SH-SY5Y (cell line): ENCODE measurements at regions not wholly inside any gene's neighbourhood (a gene's known extent, or its start where the extent isn't known, plus 50 kb on each side); places are given as distances from the start of the nearest gene placed in this dataset.

Source experiments
- GATA2 ChIP-seq: IDR thresholded peaks from 2 replicates; pipeline ENCODE4 v1.6.1; 2011; ENCODE audit warnings: mild to moderate bottlenecking, low read depth, low read length
- GATA3 ChIP-seq: IDR thresholded peaks from 2 replicates; pipeline ENCODE4 v1.6.1; 2011; ENCODE audit warnings: low read depth, mild to moderate bottlenecking, low read length, moderate library complexity

GRCh38 chr16:6616746-6617145 lies 715.9 kb upstream of the RBFOX1 start:
- TF ChIP-seq GATA2: no peak
- TF ChIP-seq GATA3: no peak

DNA sequence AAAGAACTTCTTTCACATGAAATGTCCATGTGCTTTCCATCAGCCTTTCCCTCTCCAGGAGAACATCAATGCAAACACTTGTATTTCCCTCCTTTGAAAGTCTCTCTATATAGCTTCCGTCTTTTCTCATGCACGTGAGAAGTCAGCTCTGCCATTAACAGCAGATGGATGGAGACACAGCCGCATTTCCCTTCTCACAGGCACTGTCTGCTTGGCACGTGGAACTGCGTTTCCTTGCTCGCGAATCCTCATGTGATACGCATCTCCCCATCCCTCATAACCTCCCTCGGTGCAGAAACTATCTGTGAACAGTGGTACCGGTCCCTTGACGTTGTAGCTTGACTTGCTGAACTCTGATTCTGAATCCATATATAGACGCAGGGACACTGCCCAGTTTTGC lies 717.0 kb upstream of the RBFOX1 start:
- TF ChIP-seq GATA2 (no peak), GATA3 (no peak)

GRCh38 chr16:6611535-6611934 lies 721.1 kb upstream of the RBFOX1 start:
- TF ChIP-seq GATA3: no peak
- TF ChIP-seq GATA2: no peak

DNA sequence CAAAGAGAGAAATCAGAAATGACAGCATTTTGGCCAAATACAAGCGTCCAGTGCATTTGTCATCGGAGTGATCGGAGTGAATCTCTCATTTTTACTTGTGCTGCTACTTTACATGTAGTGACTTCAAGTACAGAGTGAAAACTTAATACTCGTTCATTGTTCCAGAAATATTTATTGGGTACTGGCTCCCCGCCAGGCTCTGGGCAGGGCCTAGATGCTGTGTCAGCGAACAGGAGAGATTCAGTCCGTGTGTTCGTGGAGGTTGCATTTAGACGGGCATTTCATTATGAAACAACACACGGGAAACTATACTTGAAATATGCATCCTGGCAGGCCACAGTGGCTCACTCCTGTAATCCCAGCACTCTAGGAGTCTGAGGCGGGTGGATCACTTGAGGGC lies 727.2 kb upstream of the RBFOX1 start:
- TF ChIP-seq GATA3: no peak
- TF ChIP-seq GATA2: no peak

DNA sequence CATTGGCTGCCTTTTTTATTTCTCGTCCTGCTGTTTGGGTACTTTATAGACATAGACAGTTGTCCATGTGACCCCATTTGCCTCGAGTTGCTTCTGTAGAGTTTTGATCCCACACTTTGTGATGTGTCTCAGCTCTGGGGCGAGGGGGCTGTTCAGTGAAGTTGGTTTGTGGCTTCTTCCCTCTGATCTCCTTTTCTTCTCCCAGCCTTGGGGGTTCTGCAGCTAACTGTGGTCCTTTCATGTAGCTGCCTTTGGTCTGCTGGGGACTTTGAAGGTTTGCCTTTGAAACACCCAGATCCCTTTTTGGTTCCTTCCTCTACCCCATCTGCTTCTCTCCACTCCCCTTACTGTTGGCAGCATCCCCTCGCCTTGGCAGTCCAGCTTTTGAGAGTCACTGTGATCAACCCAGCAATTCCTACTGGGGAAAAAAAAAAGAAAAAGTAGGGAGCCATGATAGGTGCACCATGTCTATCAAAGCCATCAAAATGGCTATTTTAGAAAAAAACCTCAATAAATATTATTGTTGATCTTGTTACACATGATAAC lies 728.8 kb upstream of the RBFOX1 start:
- TF ChIP-seq GATA3: no peak
- TF ChIP-seq GATA2: no peak

DNA sequence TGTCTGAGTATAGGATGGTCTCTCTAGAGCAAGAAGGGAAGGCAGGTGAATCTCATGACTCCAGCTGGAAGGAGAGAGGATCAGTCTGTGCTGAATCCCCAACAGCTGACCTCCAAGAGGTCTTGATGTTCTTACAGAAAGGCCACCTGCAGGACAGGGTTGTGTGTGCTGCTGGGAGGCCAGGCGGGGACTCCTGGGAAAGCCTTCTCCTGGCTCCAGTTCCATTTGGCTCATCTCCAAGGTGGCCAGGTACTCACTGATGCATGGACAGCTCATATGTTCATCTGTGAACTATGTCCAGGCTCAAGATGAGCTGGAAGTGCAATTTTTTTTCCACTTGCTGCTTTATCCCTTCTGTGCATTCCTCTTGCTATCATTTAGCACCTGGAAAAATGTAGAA lies 730.2 kb upstream of the RBFOX1 start:
- TF ChIP-seq GATA3: no peak
- TF ChIP-seq GATA2: no peak

DNA sequence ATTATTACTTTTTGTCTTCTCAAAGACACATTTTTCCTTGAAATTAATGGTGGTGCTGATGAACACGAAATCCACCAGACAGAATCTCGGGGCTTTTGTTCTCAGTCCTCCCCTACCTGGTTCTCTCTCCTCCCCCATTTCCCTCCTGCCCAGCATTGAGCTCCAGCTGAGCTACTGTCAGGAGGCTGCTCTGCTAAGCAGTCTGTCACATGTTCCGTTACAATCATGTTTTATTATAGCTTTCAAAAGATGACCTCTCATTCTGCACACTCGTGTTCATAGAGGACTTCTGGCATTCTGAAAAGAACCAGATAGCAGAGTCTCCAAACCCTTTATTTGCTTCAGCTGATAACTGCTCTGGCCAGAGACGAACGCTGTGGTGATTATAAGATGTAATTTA lies 732.5 kb upstream of the RBFOX1 start:
- TF ChIP-seq GATA3 (no peak), GATA2 (no peak)

GRCh38 chr16:6593799-6594198 lies 738.8 kb upstream of the RBFOX1 start:
- no peak for TF ChIP-seq GATA3
- TF ChIP-seq GATA2: no peak

GRCh38 chr16:6576606-6577005 lies 756.0 kb upstream of the RBFOX1 start:
- TF ChIP-seq GATA3 (no peak), GATA2 (no peak)

- TF ChIP-seq GATA2 (no peak), GATA3 (no peak)
Observed at GRCh38 chr16:6576113-6576512, 756.5 kb upstream of the RBFOX1 start.

GRCh38 chr16:6574146-6574545 lies 758.5 kb upstream of the RBFOX1 start:
- TF ChIP-seq GATA2: no peak
- TF ChIP-seq GATA3: no peak

- TF ChIP-seq GATA2 (no peak), GATA3 (no peak)
Observed at GRCh38 chr16:6573577-6573976, 759.1 kb upstream of the RBFOX1 start.

DNA sequence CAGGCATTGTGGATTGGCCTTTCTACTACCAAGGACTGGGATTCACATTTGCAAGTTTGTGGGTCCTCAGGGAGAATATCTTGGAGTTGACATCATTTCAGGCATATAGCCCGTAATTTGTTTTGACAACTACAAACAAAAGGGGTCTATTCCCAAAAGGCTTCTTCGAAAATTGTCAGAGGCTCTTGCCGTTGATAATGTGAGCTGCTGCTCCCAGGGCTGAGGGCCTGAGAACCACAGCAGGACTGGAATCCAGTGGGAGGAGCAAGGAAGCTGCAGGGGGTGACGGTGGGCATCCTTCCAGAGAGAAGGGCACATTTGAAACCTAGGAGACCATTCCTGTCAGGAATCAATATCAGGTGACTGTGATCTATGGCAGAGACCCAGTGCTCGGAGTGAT lies 761.6 kb upstream of the RBFOX1 start:
- TF ChIP-seq GATA3 (no peak), GATA2 (no peak)

GRCh38 chr16:6570530-6570929 lies 762.1 kb upstream of the RBFOX1 start:
- TF ChIP-seq GATA3: no peak
- TF ChIP-seq GATA2: no peak

DNA sequence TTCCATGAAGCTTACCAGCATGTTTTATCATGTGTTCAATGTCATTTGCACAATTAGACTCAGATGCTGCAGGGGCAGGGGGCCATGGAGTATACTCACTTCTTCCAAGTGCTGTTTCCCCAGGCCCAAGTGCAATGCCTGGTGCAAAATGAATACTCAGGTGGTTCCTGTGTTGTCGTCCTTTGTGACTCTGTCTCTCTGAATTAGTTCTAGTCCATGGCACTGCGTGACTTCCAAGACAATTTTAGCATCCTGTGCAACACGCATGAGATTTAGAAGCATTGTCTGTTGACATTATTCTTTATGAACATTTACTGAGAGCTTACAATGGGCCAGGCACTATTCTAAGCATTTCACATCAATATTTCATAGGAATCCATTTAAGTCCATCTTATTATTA lies 769.7 kb upstream of the RBFOX1 start:
- TF ChIP-seq GATA2: no peak
- no peak for TF ChIP-seq GATA3
